ENCODE measurements at regions not wholly inside any gene's neighbourhood (a gene's known extent, or its start where the extent isn't known, plus 50 kb on each side); places are given as distances from the start of the nearest gene placed in this dataset.
"Not testable (repeated sequence)": the region's sequence is repeated elsewhere in the genome, so short reads cannot be mapped to it uniquely, and the experiment has no call there.

GRCh38 chrX:155819966-155820491 lies 61.1 kb upstream of the VAMP7 start:
- peak; percentile 63 for DNase-seq

GRCh38 chrX:155819525-155819924 lies 61.6 kb upstream of the VAMP7 start:
- DNase-seq: no peak

GRCh38 chrX:155814391-155814790 lies 66.8 kb upstream of the VAMP7 start:
- DNase-seq: not testable (repeated sequence)

- DNase-seq: no peak
These were observed 101.3 kb upstream of the VAMP7 start for GRCh38 chrX:155779831-155780230.

- DNase-seq: no peak
These were observed 102.1 kb upstream of the VAMP7 start for GRCh38 chrX:155778844-155779553.

GRCh38 chrX:155774387-155774786 lies 106.8 kb upstream of the VAMP7 start:
- DNase-seq: no peak

- DNase-seq: no peak
These were observed 113.0 kb upstream of the VAMP7 start for GRCh38 chrX:155767876-155768769.

- no peak for DNase-seq
These were observed 113.9 kb upstream of the VAMP7 start for GRCh38 chrX:155767051-155767875.

GRCh38 chrX:155766321-155766720 lies 114.8 kb upstream of the VAMP7 start:
- no peak for DNase-seq

GRCh38 chrX:155761185-155761584 lies 120.0 kb upstream of the VAMP7 start:
- no peak for DNase-seq

- no peak for DNase-seq
These were observed 123.9 kb upstream of the VAMP7 start for GRCh38 chrX:155757046-155757759.

GRCh38 chrX:155755706-155756337 lies 125.3 kb upstream of the VAMP7 start:
- no peak for DNase-seq

- DNase-seq: no peak
These were observed 130.0 kb upstream of the VAMP7 start for GRCh38 chrX:155751131-155751530.

- DNase-seq: no peak
These were observed 133.6 kb upstream of the VAMP7 start for GRCh38 chrX:155747520-155747919.

GRCh38 chrX:155745792-155746191 lies 133.0 kb upstream of the TMLHE start:
- DNase-seq: no peak

- DNase-seq: no peak
These were observed 131.8 kb upstream of the TMLHE start for GRCh38 chrX:155744534-155744933.

GRCh38 chrX:155728335-155728734 lies 115.6 kb upstream of the TMLHE start:
- not testable (repeated sequence) for DNase-seq

GRCh38 chrX:155718972-155719586 lies 106.3 kb upstream of the TMLHE start:
- DNase-seq: no peak

- DNase-seq: no peak
These were observed 102.4 kb upstream of the TMLHE start for GRCh38 chrX:155715141-155715540.

GRCh38 chrX:155695419-155695818 lies 82.7 kb upstream of the TMLHE start:
- DNase-seq: no peak

- no peak for DNase-seq
These were observed 81.9 kb upstream of the TMLHE start for GRCh38 chrX:155694649-155695048.
